ENCODE measurements at regions not wholly inside any gene's neighbourhood (a gene's known extent, or its start where the extent isn't known, plus 50 kb on each side); places are given as distances from the start of the nearest gene placed in this dataset.

DNA sequence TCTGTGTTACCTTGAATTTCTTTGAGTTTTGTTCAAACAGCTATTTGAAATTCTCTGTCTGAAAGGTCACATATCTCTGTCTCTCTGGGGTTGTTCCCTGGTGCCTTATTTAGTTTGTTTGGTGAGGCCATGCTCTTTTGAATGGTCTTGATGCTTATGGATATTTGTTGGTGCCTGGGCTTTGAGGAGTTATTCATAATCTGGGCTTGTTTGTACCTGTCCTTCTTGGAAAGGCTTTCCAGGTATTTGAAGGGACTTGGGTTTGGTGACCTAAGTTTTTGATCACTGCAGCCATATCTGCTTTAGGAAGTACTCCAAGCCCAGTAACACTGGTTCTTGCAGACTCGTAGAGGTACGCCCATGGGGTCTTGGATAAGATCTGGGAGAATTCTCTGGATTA is 63.3 kb upstream of the MAGI3 start:
- TF ChIP-seq, protein P1, sequence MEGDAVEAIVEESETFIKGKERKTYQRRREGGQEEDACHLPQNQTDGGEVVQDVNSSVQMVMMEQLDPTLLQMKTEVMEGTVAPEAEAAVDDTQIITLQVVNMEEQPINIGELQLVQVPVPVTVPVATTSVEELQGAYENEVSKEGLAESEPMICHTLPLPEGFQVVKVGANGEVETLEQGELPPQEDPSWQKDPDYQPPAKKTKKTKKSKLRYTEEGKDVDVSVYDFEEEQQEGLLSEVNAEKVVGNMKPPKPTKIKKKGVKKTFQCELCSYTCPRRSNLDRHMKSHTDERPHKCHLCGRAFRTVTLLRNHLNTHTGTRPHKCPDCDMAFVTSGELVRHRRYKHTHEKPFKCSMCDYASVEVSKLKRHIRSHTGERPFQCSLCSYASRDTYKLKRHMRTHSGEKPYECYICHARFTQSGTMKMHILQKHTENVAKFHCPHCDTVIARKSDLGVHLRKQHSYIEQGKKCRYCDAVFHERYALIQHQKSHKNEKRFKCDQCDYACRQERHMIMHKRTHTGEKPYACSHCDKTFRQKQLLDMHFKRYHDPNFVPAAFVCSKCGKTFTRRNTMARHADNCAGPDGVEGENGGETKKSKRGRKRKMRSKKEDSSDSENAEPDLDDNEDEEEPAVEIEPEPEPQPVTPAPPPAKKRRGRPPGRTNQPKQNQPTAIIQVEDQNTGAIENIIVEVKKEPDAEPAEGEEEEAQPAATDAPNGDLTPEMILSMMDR (IDR thresholded peaks at IDR 0.05), result no peak
- TF ChIP-seq POLR2A (IDR thresholded peaks at IDR 0.05), result no peak

Data from esophagus squamous epithelium (tissue), 4 donors.